ENCODE measurements at regions not wholly inside any gene's neighbourhood (a gene's known extent, or its start where the extent isn't known, plus 50 kb on each side); places are given as distances from the start of the nearest gene placed in this dataset.

DNA sequence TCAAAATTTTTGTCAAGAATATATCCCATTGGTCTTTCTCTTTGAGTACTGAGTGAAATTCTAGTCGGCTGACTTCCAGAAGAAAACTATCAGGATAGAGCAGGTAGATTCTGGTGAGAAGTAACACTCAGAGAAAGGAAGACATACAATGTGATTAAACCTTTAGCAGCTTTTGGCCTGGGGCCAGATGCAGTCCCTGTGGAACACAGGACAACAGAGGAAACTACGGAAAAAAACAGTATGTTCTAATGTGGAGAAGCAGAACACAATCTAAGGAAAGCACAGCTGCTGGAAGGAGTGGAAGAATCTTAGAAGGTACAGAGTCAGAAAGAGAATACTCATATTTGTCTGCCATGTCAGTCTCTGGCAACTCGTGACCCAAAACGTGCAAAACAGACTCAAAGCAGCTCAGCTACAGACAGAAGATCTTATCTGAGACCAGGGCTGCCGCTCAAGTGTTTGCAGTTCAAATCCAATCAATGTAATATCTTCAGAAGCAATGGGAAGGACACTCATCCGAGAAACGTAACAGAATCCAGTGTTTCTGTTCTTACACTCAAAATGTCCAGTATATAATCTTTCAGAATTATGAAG is 283.8 kb downstream of the MRPL39 start:
- no peak for DNase-seq

DNA sequence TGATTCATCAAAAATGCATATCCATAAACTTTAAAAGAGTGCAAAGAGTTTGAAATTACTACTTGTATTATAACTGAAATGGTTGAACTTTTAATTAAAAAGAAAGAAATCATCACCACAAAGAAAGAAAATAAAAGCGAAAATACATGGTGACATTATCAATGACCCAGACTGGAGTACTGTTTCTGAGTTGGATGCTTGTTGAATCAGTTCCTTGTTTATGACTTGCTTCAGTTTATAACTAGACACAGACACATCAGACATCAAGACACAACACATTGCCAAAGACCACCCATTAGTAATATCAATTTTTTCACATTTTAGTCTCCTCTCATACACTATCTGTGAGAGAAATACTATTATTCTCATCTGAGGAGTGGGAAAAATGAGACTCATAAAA is 293.0 kb downstream of the MRPL39 start:
- no peak for DNase-seq

DNA sequence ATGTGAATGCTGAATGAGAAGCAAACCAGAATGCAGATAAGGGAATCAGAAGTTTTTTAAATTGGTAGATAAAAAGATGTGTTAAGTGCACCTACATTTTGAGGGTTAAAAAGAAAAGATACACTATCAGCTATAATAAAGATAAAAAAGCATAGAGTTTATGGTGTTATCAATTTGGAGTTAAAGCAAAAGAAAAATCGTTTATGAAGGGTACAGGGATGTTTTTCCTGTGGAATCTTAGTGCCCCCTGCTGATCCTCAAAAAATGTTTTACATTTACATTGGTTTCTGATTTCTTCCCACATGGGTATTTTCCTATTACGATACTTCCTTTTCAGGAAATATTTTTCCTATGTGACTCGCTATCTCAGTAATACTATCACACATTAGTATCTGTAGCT is 293.5 kb downstream of the MRPL39 start:
- no peak for DNase-seq

DNA sequence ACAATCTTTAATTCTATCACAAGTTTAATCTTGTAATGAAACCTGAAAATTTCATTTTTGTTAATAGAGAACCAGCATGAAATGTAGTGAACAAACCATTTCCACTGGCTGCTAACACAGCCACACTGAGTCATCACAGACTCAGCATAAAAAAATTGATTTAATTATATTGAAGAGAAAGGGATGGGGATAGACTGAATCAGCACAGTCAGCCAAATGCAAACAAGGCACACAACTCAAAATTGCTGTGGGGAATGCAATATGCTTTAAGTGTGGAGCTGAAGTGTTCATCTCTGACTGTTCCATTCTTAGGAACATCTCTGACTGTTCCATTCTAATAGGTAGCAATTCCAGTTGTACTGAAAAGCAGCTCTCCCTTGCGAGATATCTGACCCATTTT is 299.8 kb downstream of the MRPL39 start:
- DNase-seq, result no peak

DNA sequence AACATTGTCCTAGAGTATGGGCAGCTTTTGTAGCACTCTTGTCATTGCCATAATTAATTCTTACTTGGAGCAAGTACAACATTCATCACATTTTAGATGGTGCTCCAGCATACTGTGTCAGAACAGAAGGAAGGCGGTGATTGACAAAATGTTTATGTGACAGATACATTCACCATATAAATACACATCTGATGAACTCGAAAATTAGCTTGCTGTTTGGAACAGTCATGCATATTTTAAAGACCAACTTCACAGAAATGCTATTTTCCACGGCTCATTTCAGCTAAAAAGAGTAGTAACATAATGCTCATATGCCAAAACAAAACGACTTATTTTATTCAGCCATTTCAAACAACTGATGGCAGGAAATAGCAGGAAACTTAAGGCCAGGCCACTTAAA is 302.7 kb downstream of the MRPL39 start:
- DNase-seq, result no peak

DNA sequence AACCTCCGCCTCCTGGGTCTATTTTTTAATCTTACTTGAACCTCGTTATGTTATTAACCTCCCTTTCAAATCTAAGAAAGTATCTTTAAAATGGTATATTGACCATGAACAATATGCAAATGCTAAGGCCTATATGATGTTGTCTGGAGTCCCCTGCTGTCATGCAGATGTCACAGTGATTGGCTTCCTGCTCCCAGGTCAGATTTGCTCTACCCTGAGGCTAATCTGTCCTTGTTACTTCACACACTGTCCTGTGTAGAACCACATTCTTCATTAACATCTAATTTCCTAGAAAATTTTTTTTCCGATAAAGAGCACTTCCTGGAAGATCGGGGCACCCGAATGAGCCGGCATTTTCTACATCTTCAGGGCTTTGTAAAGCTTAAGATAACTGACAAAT is 306.6 kb downstream of the MRPL39 start:
- no peak for DNase-seq

DNA sequence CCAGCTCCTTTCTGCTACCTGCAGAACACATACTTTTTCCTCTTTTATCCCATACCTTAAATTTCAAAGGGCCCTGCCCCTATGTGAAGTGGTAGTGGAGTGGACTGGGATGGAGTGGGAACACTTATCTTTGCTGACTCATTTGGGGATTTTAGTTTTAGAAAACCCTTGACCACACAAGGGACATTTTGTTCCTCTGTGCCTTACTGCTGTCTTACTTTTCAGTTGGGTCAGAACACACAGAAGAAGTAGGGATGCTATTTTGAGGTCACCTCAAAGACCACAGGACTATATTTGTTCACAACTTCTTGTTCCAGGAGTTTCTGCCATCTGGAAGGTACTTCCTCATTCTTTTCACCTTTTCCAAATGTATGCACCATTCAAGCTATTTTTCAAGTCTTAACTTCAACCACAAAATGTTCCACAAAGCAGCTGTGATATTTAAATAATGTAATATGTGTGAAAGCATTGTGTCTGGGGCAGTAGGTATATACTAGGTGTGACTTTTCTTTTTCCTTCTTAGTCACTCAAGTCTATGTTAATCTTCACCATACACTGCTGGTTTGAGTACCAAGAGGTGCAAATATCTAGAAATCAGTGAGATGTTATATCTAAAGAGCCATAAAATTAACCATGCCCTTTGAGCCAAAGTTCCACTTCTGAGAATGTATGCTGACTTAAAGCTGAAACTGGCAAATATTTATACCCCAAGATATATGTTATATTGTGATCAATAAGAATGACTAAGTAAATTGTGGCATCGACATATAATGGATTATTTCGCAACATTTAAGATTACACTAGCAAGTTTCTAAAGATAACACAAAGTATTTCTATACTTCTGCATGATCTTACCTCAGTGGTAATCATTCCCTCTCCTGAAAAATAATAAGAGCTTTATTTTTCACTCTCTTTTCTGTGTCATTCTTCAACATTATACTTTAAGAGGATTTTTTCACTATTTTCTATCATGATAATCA is 308.5 kb downstream of the MRPL39 start:
- no peak for DNase-seq

DNA sequence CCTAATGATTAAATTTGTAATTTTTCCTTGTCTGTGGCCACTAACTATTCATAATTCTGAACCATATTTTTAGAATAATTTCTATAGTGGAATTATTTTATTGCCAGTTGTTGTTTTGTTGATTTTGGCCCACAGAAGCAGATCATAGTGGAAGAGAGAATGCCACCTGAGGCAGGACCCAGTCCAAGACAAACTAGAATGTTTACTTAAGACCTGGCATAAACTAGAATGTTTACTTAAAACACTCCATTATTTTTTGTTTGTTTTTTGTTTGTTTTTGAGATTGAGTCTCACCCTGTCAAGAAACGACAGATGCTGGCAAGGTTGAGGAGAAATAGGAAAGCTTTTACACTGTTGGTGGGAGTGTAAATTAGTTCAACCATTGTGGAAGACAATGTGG is 310.2 kb downstream of the MRPL39 start:
- no peak for DNase-seq

DNA sequence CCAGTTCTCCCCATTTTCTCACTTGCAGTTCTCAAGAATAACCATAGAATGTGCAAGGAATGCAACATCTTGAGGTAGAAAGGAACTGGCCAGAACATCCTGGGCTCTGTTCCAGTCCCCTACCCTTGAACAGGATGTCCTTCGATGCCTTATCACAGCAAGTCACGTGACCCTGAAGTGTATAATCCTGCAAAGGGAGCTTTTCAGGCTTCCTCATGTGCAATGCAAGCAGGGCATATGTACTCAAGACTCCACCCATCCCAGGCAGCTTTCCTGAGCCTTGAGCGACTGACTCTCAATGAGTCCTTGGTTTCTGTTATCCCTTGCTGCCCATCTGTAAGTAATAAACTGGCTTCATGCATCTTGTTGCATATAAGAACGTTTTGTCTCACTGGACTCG is 311.0 kb downstream of the MRPL39 start:
- DNase-seq, result no peak

DNA sequence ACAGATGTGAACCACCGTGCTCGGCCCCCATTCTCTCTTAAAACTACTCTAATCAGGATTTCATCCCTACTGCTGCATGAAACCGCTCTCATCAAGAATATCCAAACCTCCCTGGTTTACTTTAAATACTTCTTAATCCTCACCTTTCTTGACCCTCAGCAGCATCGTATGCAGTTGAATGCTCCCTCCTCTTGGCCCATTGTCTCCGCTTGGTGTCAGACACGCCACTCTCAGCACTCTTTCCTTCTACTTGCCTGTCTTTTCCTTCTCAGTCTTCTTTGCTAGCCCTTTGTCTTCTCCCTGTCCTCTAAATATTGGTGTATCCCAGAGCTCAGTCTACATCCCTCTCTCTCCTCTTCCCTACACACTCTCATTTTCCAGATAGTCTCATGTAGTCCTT is 314.9 kb downstream of the MRPL39 start:
- no peak for DNase-seq

DNA sequence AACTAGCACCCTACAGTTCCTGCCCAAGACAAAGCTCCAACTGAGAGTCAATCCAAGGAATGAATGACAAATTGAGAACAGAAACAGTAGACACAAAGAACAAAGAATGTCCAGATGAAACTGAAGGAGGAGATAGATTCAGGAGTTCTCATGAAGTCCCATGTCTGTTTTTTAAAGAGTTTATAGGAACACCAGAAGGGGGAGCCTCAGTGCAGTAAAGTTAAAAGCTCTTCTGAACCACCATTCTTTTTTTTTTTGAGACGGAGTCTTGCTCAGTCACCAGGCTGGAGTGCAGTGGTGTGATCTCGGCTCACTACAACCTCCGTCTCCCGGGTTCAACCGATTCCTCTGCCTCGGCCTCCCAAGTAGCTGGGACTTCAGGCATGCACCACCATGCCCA is 323.6 kb downstream of the MRPL39 start:
- DNase-seq, result peak; percentile 24

DNA sequence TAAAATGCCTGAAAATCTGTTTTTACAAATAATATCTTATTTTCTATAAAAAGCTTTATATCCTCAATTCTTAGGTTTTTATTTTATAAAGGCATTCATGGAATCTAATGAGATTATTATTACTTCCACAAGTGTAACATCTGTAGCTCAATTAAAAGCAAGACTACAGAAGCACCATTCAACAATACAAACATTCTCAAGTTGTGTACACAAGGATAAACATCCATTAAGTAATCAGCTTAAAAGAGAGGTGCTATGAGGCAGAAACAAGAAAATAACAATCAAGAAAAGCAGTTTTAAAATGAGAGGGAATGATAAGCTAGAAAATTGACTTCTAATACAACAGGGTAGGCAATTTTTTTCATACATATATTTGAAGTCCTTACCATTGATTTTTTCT is 326.1 kb downstream of the MRPL39 start:
- DNase-seq, result no peak

DNA sequence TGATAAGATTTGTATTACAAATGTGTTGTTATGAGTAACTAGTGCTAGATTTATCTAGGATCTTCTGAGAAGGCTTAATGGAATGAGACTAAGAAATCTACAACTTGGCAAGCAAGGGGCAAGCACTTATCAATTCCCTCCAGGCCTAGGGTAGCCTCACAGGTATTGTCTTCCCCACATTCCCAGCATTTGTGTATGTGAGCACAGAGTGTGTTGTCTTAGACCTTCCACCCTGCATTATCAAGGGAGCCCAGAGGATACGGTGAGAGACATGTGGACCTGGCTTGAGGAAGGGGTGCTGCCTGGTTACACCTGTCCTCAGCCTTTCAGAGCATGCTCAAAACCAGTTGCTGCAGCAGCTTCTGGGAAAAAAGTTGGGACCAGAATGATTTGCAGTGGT is 327.2 kb downstream of the MRPL39 start:
- DNase-seq, result no peak

DNA sequence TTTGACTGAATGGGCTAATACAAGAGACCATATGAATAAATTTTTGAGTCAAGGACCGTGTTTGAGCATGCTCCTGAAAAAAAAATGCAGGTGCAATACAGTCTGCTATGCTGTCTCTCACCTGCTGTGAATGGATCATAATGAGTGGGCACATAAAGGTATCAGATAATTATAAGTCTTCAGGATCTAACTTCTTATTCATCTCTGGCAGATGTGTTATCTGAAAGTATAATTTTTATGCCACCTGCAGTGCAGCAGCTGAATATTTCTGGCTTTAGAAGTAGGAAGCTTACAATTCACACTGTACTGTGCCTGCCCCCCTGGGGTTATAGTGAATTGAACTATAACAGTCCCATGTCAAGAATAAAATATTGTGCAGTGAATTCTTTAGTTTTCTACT is 333.3 kb downstream of the MRPL39 start:
- no peak for DNase-seq

DNA sequence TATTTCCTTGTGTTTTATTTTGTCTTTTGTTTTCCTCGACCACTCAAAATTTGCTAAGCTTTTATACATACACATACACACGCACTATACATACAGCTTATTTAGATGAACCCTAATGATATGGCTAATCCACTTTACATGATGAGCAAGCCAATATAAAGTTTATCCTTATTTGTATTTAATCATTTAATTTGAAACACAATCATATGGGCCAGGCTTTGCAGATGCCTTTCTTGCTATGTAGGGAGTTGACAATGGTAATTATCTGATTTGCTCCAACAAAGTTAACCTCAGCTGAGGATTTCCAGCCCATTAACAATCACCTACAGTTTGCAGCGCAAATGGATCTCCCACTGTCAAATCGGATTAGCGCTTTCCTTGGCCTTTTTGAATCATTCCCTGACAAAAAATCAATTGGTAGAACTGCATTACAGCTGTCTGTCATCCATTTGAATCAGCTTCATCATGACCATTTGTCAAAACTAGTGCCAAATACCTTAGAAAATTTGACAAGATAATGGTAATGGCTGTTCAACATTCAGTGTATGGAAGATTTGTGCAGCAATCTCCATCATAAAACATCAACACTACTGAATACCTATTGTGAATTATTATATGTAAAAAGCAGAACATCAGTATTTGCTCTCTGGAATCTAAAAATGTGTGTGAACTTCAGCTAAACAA is 352.6 kb downstream of the MRPL39 start:
- DNase-seq, result no peak

DNA sequence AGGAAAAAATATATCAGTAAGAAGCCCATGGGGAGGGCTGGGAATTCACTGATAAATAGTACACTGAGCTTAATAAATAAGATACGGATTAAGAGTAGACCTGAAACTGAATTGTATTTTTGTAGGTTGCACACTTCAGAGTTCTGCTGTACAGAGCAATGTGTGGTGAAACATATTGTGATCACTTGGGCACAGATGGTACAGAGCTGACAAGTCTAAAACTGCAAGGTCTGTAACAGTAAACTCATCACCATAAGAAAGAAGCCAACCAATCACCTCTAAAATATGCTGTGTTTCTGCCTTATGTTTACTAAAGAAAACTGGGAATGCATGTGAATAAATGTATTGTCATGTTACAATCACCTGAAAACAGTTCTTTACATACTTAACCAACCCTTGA is 360.7 kb downstream of the MRPL39 start:
- no peak for DNase-seq

DNA sequence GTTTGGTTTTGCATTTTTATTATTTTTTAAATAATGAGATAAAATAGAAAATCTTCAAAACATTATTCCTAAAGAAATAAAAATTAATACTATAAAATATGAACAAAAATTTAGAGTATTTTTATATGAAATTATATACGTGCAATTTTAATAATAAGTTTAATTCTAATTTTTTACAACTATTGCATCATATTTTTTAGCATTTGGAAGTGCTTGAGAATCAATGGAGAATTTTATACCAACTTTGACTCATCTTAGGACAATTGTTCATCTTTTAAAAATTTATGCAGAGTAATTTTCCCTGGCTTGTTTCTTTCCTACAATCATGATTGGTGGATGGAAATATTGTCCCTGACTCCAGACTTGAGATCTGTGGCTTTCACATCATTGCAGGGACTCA is 362.5 kb downstream of the MRPL39 start:
- DNase-seq, result no peak

DNA sequence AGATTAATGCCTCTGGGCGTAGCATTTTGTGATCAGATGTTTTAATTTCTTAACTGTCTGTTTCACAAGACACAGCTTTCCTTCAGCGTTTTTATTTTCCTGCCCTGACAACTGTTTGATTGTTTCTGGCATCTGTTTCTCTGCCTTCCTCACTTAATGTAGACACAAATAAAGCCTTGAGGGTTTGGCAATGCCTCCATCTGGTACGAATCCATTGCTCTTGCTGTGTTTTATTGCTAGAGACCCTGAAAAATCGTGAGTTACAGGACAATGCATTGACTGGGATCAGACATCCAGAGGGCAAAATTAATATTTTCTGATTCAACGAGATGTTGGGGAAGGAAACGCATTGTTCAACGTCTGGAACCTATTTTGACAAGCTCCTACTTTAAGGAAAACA is 363.5 kb downstream of the MRPL39 start:
- DNase-seq, result no peak

DNA sequence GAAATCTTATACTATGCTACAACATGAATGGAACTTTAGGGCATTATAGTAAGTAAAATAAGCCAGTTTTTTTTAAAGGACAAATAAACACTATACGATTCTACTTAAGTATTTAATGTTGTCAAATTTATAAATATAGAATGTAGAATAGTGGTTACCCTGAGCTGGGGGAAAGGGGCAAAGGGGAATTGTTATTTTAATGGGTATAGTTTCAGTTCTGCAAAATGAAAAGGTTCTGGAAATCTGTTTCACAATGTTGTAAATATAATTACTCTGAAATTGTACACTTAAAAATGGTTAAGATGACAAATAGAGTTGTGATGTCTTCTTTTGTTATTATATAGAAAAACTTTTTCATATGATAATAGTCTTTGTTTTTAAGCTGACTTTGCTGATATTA is 366.3 kb downstream of the MRPL39 start:
- no peak for DNase-seq

DNA sequence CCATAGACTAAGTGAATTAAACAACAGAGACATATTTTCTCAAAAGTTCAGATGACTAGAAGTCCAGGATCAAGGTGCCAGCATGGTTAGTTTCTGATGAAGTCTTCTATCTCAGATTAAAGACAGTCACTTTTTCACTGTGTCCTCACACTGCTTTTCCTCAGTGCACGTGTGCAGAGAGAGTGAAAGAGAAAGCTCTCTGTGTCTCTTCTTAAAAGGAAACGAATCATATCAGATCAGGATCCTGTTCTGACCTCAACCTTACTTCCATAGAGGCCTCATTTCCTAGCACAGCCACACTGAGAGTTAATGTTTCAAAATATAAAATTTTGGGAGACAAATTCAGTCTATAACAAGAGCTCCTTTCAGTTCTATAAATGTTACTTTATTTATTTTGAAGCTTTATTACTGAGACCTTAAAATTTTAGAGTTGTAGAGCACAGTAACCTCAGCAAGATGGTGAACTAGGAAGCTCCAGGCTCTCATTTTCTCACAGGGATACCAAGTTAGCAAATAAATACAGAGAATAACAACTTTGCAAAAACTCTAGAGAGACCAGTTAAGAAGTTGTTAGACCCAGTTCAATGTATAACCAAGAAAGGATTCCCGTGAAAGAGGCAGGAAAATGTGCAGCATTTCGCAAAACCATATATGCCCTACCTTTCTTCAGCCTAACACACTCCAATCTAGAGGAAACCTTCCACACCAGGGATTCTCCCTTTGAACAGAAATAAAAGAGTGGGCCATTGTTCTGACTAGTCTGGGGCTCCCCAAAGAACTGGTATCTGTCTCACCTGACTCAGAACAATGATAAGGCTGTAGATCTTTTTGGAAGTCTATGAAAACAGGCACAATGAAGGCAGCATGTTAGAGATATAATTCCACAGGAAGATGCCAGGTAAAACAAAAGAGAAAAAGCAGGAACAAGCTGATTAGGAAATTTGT is 372.2 kb downstream of the MRPL39 start:
- no peak for DNase-seq

DNA sequence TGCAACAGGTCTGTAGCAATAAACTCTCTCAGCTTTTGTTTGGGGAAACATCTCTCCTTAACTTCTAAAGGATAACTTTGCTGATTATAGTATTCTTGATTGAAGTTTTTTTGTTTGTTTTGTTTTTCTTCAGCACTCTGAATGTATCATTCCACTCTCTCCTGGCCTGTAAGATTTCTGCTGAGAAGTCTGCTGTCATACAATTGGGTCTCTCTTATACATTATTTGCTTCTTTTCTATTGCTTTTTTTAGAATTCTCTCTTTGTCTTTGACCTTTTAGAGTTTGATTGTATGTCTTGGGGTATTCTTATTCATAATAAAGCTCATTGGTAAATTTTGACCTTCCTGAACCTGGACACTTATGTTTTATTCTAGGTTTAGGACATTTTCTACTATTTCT is 386.3 kb downstream of the MRPL39 start:
- DNase-seq, result no peak

DNA sequence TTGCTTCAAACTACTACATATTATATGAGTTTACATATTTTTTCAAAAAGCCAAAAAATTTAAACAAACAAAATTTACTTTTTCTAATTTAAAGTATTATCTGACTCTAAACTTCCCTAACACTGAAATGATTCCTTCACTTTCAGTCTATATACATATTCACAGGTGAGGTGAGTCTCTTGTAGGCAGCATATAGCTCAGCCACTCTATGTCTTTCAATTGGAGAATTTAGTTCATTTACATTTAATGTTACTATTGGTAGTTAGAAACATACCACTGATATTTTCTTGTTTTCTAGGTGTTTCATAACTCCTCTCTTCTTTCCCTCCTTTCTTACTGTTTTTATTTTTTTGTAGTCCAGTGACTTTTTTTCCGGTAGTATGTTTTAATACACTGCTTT is 387.1 kb downstream of the MRPL39 start:
- DNase-seq, result no peak
